HepG2 (cell line): ENCODE measurements at regions not wholly inside any gene's neighbourhood (a gene's known extent, or its start where the extent isn't known, plus 50 kb on each side); places are given as distances from the start of the nearest gene placed in this dataset.

Experiments used
- HMG20B ChIP-seq: conservative IDR thresholded peaks from 2 replicates; pipeline ENCODE4 v1.6.1; 2016; ENCODE audit warnings: missing genetic modification reagents, missing compliant biosample characterization
- HNRNPK ChIP-seq: fragments of 200-400 bp; formaldehyde crosslinking; IDR thresholded peaks from 2 replicates; pipeline ENCODE4 v1.6.1; 2018; ENCODE audit warnings: low read length, low read depth, moderate library complexity, mild to moderate bottlenecking; ENCODE audit not compliant: poor library complexity, severe bottlenecking
- RAD51 ChIP-seq: fragments of 450-650 bp; IDR thresholded peaks from 2 replicates; pipeline ENCODE4 v1.6.1; 2016; ENCODE audit warnings: borderline replicate concordance
- XBP1 ChIP-seq: sonication (generic); formaldehyde crosslinking; IDR thresholded peaks from 2 replicates; pipeline ENCODE4 v1.5.0; 2020; ENCODE audit warnings: missing genetic modification reagents
- ZHX1 ChIP-seq: sonication (generic); formaldehyde crosslinking; IDR thresholded peaks from 2 replicates; pipeline ENCODE4 v1.8.1; 2022; ENCODE audit warnings: low read depth, mild to moderate bottlenecking, missing genetic modification reagents
- ZNF644 ChIP-seq: IDR thresholded peaks from 2 replicates; pipeline ENCODE4 v1.6.1; 2016; ENCODE audit warnings: low read depth
- ZNF720 ChIP-seq: sonication (generic); formaldehyde crosslinking; IDR thresholded peaks from 2 replicates; pipeline ENCODE4 v1.4.0; 2020; ENCODE audit warnings: missing genetic modification reagents

GRCh38 chr2:33782395-33783230 lies 183.5 kb upstream of the FAM98A start:
- TF ChIP-seq HNRNPK (no peak), ZNF644 (no peak), ZHX1 (no peak), RAD51 (no peak), ZNF720 (CRISPR knock-in tag) (no peak), XBP1 (CRISPR knock-in tag) (no peak), HMG20B (CRISPR knock-in tag) (no peak)
